ENCODE measurements at regions not wholly inside any gene's neighbourhood (a gene's known extent, or its start where the extent isn't known, plus 50 kb on each side); places are given as distances from the start of the nearest gene placed in this dataset.

- no peak for DNase-seq (ENCODE audit: low read depth)
These were observed 234.0 kb upstream of the CXCL12 start for GRCh38 chr10:44618910-44619309.

DNA sequence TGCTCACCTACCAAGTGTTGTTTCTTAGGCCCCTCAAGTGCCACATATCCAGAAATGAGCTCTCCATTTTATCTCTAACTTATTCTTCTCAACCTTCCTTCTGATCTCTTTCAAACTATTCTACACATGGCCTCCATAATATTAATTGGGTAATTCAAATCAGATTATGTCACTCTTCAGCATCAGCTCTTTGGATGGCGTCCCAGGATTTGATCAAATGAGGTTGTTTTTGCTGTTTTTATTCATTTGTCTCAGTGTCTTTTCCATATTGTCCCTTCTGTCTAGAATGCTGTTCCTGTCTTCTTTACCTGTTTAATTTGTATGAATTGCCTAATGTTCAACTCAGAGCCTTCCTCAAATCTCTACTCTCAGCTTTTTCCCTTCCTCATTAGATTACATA is 234.6 kb upstream of the CXCL12 start:
- DNase-seq (ENCODE audit: low read depth) = no peak

DNA sequence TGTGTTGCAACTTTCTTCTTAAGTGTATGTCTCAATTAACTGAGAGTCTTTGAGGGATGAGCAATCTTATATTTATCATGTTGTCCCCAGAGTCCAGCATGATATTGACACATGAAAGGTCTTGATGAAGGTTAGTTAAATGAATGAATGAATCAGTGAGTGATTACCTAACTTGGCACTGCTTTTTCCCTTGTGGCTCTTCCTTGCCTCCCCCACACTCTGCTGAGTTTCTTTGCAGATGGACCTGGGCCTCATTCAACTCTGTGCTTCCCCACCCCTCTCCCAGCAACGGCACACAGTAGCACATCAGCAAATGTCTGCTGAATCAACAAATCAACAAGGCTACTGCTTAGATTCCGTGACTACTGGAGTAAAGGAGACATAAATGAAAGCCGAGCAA is 235.1 kb upstream of the CXCL12 start:
- DNase-seq (ENCODE audit: low read depth) = no peak

GRCh38 chr10:44627591-44628354 is 242.9 kb upstream of the CXCL12 start:
- DNase-seq (ENCODE audit: low read depth) = no peak

DNA sequence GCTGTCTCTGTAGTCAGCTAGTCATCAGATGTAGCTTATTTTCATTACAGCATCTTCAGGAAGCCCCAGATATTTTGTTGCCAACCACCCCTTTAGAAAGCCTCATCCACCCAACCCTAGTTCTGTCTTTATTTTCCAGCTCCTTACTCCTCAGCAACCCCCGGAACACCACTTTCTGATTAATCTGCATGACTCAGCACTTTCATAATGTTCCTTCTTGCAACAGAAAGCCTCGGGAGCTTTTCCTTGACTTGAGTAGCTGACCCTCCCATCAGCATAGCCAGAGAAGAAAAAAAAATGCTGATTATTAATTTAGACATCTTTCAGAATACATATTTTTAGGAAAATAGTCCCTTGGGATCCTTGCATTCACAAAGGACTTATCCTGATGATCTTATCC is 244.0 kb upstream of the CXCL12 start:
- no peak for DNase-seq (ENCODE audit: low read depth)

GRCh38 chr10:44635176-44635575 is 250.3 kb upstream of the CXCL12 start:
- DNase-seq (ENCODE audit: low read depth) = no peak

GRCh38 chr10:44636625-44637024 is 251.7 kb upstream of the CXCL12 start:
- no peak for DNase-seq (ENCODE audit: low read depth)

GRCh38 chr10:44640429-44640828 is 255.5 kb upstream of the CXCL12 start:
- no peak for DNase-seq (ENCODE audit: low read depth)

DNA sequence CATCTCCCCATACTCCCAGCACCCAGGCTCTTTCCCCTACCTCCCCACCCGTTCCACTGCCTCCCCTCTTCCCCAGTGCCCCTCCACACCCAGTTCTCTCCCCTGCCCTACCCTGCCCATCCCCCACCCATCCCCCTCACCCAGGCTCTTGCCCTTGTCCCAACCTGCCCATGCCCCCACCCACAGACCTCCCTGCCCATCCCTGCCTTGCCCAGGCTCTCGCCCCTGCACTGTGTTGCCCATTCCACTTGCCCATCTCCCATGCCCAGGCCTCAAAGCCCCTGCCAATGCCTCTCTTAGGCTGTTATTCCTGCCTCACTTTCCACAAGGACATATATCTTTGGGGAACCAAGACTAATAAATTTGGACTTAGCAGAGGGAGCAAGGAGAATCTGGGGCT is 262.6 kb upstream of the CXCL12 start:
- no peak for DNase-seq (ENCODE audit: low read depth)

DNA sequence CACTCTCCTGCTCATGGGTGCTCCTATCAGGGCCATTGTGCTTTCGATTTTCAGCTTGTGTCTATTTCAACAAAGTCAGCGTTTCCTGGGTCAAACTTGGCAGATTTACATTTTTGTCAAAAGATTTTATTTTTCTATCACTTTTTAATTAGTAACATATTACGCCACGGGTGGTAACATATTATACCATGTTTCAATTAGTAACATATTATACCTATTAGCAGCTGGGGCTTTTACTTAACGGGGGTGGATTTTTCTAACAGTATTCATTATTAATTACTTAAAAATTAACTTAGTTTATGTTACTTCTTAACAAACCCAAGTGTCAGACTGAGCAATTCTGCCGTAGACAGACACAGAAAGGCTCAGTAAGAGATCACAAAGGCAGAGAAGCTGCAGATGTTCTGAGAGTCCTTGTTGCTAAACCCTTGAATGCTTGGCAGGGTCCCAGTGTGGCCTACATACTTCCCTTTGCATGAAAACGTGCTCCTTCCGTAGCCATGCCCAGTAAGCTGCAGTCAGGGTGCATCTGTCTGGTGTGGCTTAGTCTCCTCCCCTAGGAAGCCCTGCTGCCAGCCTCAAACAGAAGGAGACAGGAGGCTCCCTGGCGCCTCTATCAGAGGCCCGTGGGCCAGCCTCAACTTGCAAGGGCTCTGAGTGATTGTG is 263.1 kb upstream of the CXCL12 start:
- no peak for DNase-seq (ENCODE audit: low read depth)

GRCh38 chr10:44650691-44651661 is 260.2 kb upstream of the TMEM72 start:
- no peak for DNase-seq (ENCODE audit: low read depth)

DNA sequence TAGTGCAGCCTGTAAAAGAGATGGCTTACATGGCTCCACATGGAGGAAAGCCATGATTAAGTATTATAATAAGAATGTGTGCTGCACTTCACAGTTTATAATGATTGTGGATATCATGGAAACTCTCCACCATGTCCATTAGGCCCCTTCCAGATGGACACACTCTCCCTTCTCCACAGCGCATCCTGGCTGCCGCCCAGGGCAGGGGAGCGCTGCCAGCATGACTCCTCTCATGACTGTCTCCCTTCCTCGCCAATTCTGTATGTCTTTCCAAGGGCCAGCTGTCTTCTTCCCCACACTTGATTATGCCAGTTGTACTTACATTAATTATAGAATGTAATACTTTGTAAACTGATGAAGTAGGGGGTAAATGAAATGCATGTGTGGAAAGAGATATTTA is 259.3 kb upstream of the TMEM72 start:
- DNase-seq (ENCODE audit: low read depth) = no peak

GRCh38 chr10:44659320-44659719 is 251.8 kb upstream of the TMEM72 start:
- DNase-seq (ENCODE audit: low read depth) = no peak

- no peak for DNase-seq (ENCODE audit: low read depth)
These were observed 250.9 kb upstream of the TMEM72 start for GRCh38 chr10:44660271-44660670.

DNA sequence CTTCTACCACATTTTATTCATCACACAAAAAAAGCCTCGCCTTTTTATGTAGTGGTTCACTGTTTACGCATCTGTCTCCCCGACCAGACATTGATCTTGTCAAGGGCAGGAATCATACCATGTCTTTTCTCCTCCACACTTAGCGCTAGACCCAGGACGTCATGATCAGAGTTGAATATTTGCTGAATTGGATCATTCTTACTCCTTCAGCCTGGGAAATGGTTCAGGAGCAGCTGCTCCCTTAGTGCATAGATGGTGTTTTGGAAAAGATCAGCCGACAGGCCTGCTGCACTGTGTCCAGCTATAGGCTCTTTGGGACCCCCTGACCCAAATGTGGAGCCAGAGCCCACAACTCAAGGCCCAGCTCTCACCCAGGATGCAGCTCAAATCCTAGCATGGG is 249.1 kb upstream of the TMEM72 start:
- no peak for DNase-seq (ENCODE audit: low read depth)

- DNase-seq (ENCODE audit: low read depth) = no peak
These were observed 242.8 kb upstream of the TMEM72 start for GRCh38 chr10:44668336-44668735.

DNA sequence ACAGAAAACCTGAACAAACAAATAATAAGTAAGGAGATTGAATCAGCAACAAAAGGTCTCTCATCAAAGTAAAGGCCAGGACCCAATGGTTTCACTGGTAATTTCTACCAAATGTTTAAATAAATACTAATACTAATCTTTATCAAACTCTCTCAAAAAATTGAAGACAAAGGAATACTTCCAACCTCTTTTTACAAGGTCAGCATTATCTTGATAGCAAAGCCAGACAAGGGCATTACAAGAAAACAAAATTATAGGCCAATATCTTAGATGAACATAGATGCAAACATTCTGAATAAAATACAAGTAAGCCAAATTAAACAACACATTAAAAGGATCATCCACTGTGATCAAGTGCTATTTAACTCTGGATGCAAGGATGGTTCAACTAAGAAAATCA is 239.8 kb upstream of the TMEM72 start:
- no peak for DNase-seq (ENCODE audit: low read depth)

DNA sequence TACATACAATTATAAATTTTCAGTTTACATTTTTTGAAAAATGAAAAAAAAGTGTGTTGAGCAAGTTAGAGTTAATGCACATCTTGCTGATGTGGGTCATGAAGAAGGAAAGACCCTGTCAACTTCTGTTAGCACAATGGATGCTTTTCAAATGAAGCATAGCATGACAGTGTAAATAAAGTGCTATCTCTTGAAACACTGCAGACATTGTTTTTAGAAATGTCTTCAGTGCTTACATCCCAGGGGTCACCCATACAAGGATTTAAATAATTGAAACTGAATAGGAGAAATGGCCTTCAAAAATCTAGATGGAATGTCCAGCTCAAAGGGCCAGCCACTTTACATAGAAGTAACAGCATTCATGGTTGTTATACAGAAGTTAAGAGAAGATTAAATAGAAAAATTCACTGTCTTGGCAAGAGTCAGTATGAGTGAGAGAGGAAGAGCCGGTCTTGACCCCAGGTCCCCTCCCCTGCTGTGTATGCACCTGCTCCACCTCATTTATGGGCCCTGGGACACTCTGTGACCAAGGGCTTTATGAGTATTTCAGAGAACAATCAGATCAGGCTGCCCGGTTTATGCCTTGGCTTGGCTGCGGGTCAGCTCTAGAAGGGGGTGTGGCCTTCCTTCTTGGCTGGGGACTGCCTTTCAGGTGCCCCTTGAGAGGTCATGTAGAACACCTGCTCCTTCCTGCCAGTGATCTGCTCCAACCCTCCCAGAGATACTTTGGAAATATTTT is 237.7 kb upstream of the TMEM72 start:
- DNase-seq (ENCODE audit: low read depth) = no peak

DNA sequence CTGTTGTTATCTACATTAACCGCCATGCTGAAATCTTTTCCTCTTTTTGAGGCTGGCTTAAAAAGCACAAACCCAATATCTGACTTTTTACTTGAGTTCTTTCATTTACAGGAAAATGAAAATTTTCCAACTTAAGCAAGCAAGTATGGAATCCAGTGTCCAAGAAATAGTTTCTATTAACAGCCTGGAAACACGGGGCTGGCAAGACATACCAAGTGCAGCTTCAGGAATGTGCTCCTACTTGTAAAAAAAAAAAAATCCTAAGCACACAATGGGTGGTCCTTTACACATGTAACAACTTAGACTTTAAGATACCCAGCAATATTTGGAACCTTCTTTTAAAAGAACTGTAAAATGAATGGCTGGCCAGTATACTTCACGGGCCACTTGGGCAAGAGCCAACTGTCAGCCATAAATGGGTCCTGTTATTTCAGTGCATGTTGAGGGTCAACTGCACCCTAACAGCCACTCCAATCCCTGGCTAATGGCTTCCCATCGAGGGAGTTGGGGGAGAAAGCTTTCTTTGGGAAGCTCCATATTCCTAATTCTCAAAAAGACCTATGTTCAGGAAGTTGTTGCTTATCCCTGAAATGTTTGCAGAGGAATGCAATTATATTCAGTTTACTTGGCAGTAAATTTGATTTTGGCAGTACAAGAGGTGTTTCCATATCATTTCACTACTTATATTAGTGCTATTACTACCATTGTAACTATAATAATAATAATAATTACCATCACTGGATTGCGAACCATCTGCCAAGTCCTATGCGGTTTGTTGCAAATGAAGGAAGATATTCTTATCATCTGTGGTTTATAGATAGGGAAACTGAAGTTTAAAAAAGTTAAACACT is 236.4 kb upstream of the TMEM72 start:
- DNase-seq (ENCODE audit: low read depth) = no peak

- no peak for DNase-seq (ENCODE audit: low read depth)
These were observed 235.7 kb upstream of the TMEM72 start for GRCh38 chr10:44675387-44675874.

GRCh38 chr10:44680764-44681163 is 230.4 kb upstream of the TMEM72 start:
- no peak for DNase-seq (ENCODE audit: low read depth)
